Nephron progenitor cell (in vitro differentiated cells): ENCODE measurements at regions not wholly inside any gene's neighbourhood (a gene's known extent, or its start where the extent isn't known, plus 50 kb on each side); places are given as distances from the start of the nearest gene placed in this dataset.

Experiments
- DNase-seq: peaks from one replicate; pipeline ENCODE4 v3.0.0; 2021
- H3K27ac Mint-ChIP-seq: 2 replicates; pipeline ENCODE4 v1.8.0; 2021; ENCODE audit warnings: mild to moderate bottlenecking, moderate library complexity, mixed read lengths
- H3K27me3 Mint-ChIP-seq: 2 replicates; pipeline ENCODE4 v1.8.0; 2021; ENCODE audit warnings: mild to moderate bottlenecking, low read depth, mixed read lengths; ENCODE audit not compliant: poor library complexity
- H3K36me3 Mint-ChIP-seq: 2 replicates; pipeline ENCODE4 v1.8.0; 2021; ENCODE audit warnings: low read depth, mixed read lengths
- H3K4me1 Mint-ChIP-seq: 2 replicates; pipeline ENCODE4 v1.8.0; 2021; ENCODE audit warnings: mixed read lengths
- H3K4me3 Mint-ChIP-seq: 2 replicates; pipeline ENCODE4 v1.8.0; 2021; ENCODE audit warnings: mild to moderate bottlenecking, moderate library complexity, mixed read lengths
- H3K9me3 Mint-ChIP-seq: 2 replicates; pipeline ENCODE4 v1.8.0; 2021; ENCODE audit warnings: mild to moderate bottlenecking, moderate library complexity, mixed read lengths
- TF ChIP-seq, protein P1 (sequence below): fragments of 200-600 bp; sonication (generic); IDR thresholded peaks from 2 replicates; pipeline ENCODE4 v1.5.0; 2021; ENCODE audit warnings: antibody characterized with exemption

DNA sequence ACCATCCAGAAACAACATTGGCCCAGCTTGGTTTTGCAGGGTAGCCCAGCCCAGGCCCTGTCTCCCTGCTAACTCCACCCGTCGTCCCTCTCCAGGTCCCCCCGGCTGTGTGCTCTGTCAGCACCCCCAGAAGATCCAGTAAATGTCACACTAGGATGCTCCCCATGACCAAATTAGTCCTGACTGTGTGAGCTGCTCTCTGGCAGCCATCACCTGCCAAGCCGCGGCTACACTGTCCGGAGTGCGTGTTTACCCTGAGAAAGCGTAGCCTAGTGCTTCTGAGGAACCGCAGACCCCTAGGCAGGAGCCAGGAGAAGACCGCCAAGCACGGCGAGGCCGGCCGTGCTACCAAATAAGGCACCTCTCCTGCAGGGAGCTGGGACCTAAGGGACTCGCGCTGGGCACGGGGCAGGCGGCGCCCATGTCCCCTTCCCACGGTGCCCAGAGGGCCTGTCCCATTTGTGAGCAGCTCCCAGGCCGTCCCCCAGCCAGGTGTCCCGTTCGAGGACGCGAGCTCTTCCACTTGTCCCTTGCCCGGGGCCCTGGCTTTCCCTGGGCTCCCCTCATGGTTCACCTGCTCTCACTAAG, 849.9 kb downstream of the RNF144A start:
- H3K9me3 Mint-ChIP-seq = peaks cover 30% of the 10 kb centered on the region
- no peak overlapping the region for H3K4me3 Mint-ChIP-seq
- H3K27ac Mint-ChIP-seq = no peak overlapping the region
- H3K27me3 Mint-ChIP-seq = peaks cover 3% of the 10 kb centered on the region
- DNase-seq = no peak
- TF ChIP-seq, protein P1, sequence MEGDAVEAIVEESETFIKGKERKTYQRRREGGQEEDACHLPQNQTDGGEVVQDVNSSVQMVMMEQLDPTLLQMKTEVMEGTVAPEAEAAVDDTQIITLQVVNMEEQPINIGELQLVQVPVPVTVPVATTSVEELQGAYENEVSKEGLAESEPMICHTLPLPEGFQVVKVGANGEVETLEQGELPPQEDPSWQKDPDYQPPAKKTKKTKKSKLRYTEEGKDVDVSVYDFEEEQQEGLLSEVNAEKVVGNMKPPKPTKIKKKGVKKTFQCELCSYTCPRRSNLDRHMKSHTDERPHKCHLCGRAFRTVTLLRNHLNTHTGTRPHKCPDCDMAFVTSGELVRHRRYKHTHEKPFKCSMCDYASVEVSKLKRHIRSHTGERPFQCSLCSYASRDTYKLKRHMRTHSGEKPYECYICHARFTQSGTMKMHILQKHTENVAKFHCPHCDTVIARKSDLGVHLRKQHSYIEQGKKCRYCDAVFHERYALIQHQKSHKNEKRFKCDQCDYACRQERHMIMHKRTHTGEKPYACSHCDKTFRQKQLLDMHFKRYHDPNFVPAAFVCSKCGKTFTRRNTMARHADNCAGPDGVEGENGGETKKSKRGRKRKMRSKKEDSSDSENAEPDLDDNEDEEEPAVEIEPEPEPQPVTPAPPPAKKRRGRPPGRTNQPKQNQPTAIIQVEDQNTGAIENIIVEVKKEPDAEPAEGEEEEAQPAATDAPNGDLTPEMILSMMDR = no peak
- no peaks in the 10 kb centered on the region for H3K4me1 Mint-ChIP-seq
- peaks cover 14% of the 10 kb centered on the region for H3K36me3 Mint-ChIP-seq

DNA sequence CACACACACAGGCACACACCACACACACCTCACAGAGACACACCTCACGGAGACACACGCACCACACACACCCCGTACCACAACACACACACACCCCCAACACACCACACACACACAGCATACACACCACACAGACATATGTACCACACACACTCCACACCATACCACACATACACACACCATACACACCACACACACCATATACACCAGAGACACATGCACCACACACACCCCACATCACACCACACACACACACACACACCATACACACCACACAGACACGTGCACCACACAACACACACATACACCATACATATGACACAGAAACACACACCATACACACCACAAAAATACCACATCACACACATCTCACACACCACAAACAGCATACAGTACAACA, 850.7 kb downstream of the RNF144A start:
- H3K4me1 Mint-ChIP-seq = no peaks in the 10 kb centered on the region
- H3K27ac Mint-ChIP-seq = no peak overlapping the region
- H3K27me3 Mint-ChIP-seq = peaks cover 3% of the 10 kb centered on the region
- peaks cover 22% of the 10 kb centered on the region for H3K9me3 Mint-ChIP-seq
- H3K4me3 Mint-ChIP-seq = no peak overlapping the region
- TF ChIP-seq, protein P1 = no peak
- H3K36me3 Mint-ChIP-seq = peaks cover 8% of the 10 kb centered on the region
- DNase-seq = no peak

DNA sequence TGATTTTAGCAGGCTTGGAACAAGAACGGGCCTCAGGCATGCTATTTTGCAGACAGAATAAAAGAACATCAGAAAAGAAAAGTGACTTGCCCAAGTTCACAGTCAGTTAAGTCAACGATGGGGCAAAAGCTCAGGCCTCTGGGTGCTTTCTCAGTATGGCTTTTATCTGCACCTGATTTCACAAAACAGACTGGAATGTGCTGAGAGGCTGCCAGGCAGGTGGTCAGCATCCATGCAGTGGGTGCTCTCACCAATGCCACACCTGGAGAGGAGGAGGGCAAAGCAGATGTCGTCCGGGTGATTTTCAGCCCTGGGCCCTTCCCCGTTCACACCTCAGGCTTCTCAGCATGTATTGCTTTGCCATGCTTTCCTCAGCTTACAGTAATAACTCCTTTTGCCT, 854.6 kb downstream of the RNF144A start:
- TF ChIP-seq, protein P1 = no peak
- H3K36me3 Mint-ChIP-seq = no peaks in the 10 kb centered on the region
- no peak for DNase-seq
- no peaks in the 10 kb centered on the region for H3K9me3 Mint-ChIP-seq
- H3K27ac Mint-ChIP-seq = no peak overlapping the region
- peaks cover 5% of the 10 kb centered on the region for H3K27me3 Mint-ChIP-seq
- no peak overlapping the region for H3K4me3 Mint-ChIP-seq
- no peaks in the 10 kb centered on the region for H3K4me1 Mint-ChIP-seq

DNA sequence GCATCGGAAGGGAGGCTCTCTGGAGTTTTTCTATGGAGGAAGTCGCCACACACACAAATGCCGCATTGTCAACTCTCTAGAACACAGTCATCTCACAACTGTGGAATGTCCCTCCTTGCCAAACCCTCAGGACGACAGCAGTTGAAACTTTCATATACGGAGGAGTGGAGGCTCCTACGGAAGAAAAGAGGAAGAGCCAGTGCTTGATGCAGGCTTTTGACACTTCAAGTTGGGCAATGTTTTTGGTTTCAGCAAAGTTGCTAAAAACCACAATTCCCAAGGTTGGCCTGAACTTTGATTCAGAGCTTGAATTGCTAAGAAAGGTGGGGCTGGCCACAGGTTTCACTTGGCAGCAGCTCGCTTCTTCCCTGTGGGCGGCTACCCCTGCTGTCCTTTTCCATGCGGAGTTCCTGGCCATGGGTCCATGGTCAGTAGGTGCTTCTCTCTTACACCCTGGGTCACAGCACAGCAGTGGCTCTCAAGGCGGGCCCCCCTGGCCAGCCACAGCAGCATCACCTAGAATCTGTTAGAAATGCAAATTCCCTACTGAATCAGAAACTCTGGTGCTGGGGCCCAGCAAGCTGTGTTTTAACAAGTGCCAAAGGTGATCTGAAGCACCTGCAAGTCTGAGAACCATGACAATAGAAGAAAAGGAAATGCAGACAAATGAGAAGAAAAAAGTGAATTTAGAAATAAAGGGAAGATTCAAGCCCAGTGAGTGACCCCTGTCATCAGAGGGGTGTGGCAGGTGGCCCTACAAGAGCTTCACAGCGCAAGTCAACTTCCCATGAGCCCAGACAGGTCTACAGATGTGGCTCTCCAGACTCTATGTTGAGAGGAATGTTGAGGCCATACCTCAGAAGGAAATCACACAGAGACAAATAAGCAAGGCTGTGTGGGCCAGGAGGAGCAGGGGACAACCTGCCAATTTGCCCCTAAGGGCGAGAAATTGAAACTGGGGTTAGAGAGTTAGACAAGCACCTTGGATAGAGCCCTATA, 856.4 kb downstream of the RNF144A start:
- TF ChIP-seq, protein P1 = no peak
- H3K36me3 Mint-ChIP-seq = no peaks in the 10 kb centered on the region
- peaks cover 5% of the 10 kb centered on the region for H3K27me3 Mint-ChIP-seq
- H3K4me3 Mint-ChIP-seq = no peak overlapping the region
- H3K4me1 Mint-ChIP-seq = no peaks in the 10 kb centered on the region
- DNase-seq = no peak
- H3K9me3 Mint-ChIP-seq = no peaks in the 10 kb centered on the region
- H3K27ac Mint-ChIP-seq = peak overlapping the region; percentile 75

DNA sequence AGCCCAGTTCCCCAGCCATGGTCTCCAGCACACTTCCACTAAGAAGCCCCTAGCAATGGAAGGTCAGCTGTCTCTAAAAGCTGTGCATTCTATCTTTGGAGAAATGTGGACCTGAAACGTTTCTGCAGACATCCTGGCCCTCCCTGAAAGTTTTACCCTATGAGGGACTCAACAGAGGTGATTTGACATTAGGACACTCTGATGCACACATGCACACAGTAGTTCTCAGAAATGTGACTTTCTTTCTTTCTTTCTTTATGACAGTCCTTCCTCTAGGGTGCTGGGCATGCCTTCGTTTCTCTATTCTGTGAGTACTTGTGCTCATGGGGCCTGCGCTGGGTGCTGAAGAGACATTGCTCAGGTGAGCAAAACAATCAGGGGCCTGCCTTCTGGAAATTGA, 857.3 kb downstream of the RNF144A start:
- H3K27ac Mint-ChIP-seq = no peak overlapping the region
- DNase-seq = no peak
- H3K27me3 Mint-ChIP-seq = peaks cover 5% of the 10 kb centered on the region
- no peaks in the 10 kb centered on the region for H3K9me3 Mint-ChIP-seq
- no peaks in the 10 kb centered on the region for H3K4me1 Mint-ChIP-seq
- TF ChIP-seq, protein P1 = no peak
- H3K36me3 Mint-ChIP-seq = no peaks in the 10 kb centered on the region
- H3K4me3 Mint-ChIP-seq = no peak overlapping the region
